ENCODE measurements at regions not wholly inside any gene's neighbourhood (a gene's known extent, or its start where the extent isn't known, plus 50 kb on each side); places are given as distances from the start of the nearest gene placed in this dataset.

- no peak for TF ChIP-seq ELK3 (CRISPR knock-in tag; IDR thresholded peaks at IDR 0.05)
- TF ChIP-seq ZKSCAN1 (IDR thresholded peaks at IDR 0.05; ENCODE audit: low read depth, low read length): no peak
- no peak for TF ChIP-seq NCOA2 (IDR thresholded peaks at IDR 0.05; ENCODE audit: partially characterized antibody in 2 of 2)
These were observed 535.2 kb upstream of the ID4 start for GRCh38 chr6:19301980-19302379.
